ENCODE measurements at regions not wholly inside any gene's neighbourhood (a gene's known extent, or its start where the extent isn't known, plus 50 kb on each side); places are given as distances from the start of the nearest gene placed in this dataset.
"Not testable (repeated sequence)": the region's sequence is repeated elsewhere in the genome, so short reads cannot be mapped to it uniquely, and the experiment has no call there.

GRCh38 chr10:60508037-60508436, 118.4 kb upstream of the ANK3 start:
- DNase-seq: no peak

GRCh38 chr10:60502621-60503020, 112.9 kb upstream of the ANK3 start:
- no peak for DNase-seq

DNA sequence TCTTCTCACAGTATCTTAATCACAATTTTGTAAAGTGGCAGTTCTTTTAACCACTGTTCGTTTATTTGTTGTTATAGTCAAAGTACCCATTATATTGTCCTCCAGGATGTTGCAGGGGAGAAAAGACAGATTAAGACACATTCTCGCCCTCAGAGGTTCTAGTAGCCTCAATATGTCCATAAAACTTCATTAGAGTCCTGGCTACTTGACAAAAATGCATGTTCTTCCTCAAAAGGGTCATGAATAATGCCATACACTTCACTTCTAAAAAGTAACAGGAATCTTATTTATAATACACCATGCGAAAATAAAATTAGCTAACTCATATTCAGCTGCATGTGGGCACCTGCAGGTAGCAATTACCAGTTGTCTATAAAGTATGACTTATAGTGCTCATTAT, 109.3 kb upstream of the ANK3 start:
- DNase-seq: no peak

DNA sequence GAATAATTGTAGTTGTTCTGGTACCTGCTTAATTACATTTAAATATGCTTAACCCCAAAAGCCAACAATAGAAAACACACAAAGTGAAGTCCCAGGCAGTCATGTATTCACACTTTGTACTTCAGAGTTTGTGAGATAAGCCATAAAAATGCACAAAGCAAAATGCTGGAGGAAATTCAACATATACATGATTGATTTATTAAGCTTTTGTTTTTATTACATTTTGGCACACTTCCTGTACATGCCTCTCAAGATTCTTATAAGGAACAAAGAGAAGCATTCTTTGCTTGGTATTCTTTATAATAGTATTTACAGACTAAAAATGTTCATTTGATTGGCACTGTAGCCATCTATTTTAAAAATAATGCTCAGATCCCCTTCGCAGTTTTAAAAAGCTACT, 107.7 kb upstream of the ANK3 start:
- no peak for DNase-seq

- no peak for DNase-seq
Measured at GRCh38 chr10:60496181-60496580, 106.5 kb upstream of the ANK3 start.

GRCh38 chr10:60495338-60496055, 105.8 kb upstream of the ANK3 start:
- DNase-seq: no peak

- DNase-seq: no peak
Measured at GRCh38 chr10:60494774-60495173, 105.1 kb upstream of the ANK3 start.

DNA sequence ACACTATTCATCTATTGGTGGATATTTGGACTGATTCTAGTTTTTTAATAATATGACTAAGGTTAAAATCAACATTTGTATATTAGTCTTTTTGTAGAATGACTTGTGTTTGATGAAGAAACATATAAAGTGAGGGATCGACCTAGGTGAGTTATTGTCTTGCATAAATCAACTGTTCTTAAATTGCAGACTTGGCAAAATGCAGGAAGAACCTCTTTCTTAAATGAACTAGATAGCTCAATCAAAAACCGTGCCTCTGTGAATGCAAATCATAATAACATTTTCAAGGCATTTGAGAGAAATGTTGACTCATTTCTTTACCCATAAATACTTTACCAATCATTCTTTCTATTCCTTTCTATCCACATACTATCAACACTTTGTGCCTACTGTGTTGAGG, 101.5 kb upstream of the ANK3 start:
- DNase-seq: no peak

DNA sequence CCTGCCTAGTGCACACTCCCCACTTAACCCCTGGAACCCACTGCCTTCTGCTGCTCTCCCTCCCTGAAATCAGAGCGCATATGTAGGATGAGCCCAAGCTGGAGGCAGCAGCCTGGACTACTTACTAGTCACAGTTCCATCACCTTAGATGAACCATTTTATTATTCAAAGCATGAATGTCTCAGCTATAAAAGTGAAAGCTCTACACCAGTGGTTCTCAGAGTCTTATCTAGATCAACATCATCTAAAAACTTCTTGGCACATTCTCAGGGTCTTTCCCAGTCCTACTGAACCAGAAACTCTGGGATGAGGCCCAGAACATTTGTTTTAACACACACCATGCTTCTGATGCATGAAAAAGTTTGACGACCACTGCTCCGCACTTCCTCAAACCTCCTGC, 100.3 kb upstream of the ANK3 start:
- DNase-seq: no peak

GRCh38 chr10:60488111-60488669, 98.5 kb upstream of the ANK3 start:
- no peak for DNase-seq

GRCh38 chr10:60487543-60487942, 97.9 kb upstream of the ANK3 start:
- no peak for DNase-seq

DNA sequence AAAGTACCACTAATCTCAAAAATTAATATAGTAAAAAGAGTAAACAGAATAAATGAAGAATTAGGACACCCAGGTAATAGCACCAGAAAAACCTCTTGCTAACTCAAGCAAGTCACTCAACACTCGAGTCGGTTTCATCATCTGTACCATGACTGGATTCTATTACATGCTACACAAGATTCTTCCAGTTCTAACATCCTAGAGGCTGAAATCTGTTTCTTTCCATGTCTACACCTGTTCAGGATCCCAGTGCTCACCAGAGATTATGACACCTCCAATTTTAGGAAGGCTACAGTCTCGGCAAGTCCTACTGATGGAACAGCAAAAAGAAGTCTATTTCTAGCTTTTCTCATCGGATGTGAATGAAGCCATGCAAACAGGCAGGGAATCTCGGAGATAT, 95.3 kb upstream of the ANK3 start:
- DNase-seq: no peak

DNA sequence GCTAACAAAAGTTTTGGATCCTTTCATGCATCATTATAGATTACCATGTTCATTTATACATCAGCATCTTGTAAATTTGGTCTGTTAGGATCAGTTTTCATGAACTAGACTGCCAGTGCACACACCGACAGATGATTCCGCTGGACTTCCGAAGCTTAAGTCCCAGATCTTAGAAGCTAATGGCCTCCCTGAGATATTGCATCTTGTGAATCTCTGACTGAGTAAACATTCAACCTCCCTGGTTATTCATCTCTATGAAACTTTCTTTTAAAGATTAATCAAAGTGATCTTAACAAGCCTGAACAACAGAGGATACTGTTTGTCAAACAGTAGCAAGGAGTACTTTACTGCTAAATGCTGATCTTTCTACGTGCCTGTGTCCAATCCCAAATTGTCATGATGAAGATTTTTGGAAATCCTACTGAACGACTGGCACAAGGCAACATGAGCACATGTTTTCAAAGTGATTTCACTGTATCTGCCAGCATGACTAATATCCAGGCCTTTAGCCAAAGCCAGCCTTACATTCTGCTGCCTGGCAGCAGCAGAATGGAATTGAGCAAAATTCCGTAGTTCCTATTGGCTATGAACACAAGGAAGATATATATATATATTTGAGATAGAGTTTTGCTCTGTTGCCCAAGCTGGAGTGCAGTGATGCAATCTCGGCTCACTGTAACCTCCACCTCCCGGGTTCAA, 91.3 kb upstream of the ANK3 start:
- no peak for DNase-seq

DNA sequence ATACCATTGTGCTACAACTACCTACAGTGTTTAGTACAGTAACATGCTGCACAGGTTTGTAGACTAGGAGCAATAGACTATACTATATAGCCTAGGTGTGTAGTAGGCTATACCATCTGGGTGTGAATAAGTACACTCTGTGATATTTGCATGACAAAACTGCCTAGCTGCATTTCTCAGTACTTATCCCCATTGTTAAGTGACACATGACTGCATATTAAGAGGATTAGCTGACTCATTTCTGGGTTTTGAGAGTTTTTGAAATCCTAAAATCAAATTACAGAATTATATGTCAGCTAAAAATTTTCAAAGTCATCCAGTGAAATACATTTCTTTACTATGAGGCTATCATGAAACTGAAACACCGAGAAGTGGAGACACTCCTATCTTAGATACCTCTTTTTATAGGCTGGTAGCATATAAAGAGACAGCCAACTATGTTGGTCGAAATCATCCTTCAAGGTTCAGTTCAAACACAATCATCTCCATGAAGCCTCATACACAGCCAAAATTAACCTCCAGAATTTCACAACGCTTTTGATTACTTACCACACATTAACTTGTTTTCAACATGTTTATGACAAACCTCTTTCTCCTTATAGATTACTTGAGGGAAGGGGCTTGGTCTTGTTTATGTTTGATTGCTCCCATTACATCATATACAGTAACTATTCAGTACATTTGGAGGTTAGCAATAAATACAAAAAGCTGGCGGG, 89.8 kb upstream of the ANK3 start:
- no peak for DNase-seq

DNA sequence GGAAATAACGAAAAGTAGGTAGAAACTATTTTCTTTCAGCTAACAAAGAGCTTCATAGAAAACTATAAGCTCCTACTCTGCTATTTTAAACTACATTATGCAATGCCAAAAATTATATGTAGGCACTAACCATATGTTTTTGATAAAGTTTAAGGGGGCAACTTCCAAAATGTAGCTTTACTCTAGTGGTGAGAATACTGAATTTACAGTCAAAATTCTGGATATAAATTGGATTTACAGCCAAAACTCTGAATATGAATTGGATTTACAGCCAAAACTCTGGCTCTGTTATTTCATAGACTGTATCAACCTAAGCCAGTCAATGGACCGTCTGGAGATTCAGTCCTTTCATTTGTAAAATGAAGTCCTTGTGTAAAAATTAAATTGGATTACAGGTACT, 86.8 kb upstream of the ANK3 start:
- no peak for DNase-seq

GRCh38 chr10:60473557-60473956, 83.9 kb upstream of the ANK3 start:
- no peak for DNase-seq

GRCh38 chr10:60470091-60470490, 80.4 kb upstream of the ANK3 start:
- DNase-seq: no peak

DNA sequence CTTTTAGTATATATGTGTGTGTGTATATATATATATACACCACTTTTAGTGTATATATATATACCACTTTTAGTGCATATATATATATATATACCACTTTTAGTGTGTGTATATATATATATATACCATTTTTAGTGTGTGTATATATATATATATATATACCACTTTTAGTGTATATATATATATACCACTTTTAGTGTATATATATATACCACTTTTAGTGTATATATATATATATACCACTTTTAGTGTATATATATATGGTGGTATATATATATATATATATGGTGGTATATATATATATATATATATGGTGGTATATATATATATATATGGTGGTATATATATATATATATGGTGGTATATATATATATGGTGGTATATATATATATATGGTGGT, 79.5 kb upstream of the ANK3 start:
- DNase-seq: not testable (repeated sequence)

DNA sequence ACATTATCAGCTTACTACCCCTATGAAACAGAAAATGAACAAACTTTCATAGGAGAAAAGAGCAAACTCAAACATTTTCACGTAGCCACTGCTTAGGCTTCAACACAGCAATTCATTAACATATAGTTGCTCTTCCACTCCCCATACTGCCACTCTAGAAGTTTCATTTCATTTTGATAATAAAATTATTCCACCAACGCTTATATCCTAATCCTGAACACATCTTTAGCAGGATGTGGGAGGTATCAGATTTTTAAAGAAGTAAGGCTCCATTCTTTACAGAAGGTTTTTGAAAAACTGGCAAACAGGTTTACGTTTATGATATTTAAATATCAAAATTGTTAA, 77.5 kb upstream of the ANK3 start:
- no peak for DNase-seq

DNA sequence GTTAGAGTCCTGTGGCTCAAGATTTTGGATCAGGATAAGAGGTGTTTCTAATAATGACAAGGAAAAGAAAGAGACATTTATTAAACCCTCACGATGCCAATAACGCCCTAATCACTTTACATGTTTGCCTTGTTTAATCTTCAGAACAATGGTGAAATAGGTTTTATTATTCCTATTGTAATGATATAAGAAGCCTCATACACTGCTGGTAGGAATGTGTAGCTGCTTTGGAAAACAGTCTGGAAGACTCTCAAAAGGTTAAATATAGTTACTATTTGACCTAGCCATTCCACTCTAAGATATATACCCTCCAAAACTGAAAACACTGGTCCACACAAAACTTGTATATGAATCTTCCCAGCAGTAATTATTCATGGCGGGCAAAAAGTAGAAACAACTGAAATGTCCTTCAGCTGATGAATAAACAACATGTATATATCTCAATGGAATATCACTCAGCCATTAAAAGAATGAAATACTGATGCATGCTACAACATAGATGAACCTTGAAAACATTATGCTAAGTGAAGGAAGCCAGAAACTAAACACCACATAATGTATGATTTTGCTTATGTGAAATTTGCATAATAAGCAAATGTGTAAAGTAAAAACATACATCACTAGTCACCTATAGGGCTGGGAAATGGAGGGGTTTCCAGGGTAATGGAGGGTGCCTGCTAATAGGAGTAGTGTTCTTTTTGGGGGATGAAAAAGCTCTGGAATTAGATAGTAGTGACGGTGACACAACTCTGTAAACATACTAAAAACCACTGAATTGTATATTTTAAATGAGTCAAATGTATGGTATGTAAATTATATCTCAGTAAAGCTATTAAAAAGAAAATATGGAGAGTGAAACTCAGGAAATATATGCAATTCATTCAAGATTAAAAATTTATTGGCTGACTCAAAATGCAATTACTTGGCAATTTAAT, 76.9 kb upstream of the ANK3 start:
- no peak for DNase-seq

DNA sequence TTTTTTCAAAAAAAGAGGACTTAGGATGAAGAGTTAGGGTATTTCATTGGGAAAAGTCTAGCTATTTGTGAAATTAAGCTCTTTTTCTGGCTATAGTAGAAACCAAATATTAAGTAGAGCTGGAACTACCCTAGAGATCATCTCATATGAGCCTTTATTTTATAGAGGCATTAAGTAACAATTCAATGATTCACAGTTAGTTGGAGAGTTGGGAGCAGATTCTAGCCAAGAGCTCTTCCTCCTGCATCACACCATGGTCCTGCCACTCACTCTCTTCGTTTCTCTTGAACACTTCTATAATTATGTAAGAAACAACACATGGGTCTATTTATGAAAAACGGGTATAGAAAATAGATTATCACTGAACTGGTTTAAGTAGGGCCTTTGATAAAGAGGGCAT, 76.1 kb upstream of the ANK3 start:
- no peak for DNase-seq

- DNase-seq: no peak
Measured at GRCh38 chr10:60464659-60465058, 75.0 kb upstream of the ANK3 start.

DNA sequence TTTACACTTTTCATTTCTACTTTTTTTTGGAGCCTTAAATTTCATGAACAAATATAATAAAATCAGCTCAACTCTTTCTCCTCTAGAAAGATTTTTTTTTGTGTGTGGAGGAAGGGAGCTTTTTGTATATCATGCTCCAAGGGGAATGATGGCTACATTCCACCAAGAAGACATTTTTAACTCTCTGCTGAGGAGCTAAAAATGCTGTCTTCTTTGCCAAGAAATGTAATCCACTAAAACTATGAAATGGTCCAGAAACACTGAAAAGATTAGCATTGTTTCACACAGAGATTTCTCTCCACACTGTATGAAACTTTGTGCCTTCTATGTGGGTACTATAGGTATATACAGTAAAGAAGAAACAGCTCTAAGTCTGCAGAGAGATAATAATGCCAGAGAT, 74.1 kb upstream of the ANK3 start:
- DNase-seq: no peak
